Dedifferentiated amniotic fluid mesenchymal stem cell (primary cell): ENCODE measurements at regions not wholly inside any gene's neighbourhood (a gene's known extent, or its start where the extent isn't known, plus 50 kb on each side); places are given as distances from the start of the nearest gene placed in this dataset.

Experiments
- DNase-seq: peaks from one replicate; pipeline ENCODE4 v3.0.0-alpha.2; 2016; ENCODE audit errors: extremely low spot score

GRCh38 chr3:194804796-194805195, 119.1 kb downstream of the FAM43A start:
- DNase-seq = no peak

- no peak for DNase-seq
These were observed 119.9 kb downstream of the FAM43A start for GRCh38 chr3:194805546-194805945.

DNA sequence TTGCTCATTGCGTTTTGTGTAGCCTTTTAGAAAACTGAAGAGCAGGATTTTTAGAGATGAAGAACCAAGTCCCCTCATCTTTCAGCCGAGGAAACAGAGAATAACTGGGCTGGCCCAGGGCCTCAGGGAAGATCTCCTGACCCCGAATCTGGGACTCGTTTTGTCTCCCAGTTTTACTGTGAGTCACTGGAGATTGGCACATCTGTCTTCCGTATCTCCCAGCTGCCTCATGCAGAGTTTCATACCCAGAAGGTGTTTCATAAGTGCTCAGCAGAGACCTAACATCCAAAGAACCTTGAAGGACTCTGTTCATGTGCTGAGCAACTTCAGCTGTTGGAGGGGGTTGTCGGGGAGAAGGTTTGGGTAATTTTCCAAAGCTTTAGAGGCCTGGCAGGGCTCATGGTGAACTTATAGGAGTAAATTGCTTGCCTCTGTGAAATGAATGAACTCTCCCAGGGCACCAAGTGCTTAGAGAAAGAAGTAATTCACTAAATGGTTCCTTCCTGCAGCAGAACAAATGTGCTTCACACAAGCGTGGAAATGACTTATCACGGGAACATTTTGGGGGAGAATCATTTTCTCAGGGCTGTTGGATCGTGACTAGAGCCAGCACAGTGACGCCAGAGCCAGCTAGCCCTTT, 121.4 kb downstream of the FAM43A start:
- no peak for DNase-seq

- no peak for DNase-seq
These were observed 123.0 kb downstream of the FAM43A start for GRCh38 chr3:194808640-194809097.

GRCh38 chr3:194809382-194809781, 123.7 kb downstream of the FAM43A start:
- DNase-seq = no peak

- DNase-seq = no peak
These were observed 124.4 kb downstream of the FAM43A start for GRCh38 chr3:194810076-194810475.

DNA sequence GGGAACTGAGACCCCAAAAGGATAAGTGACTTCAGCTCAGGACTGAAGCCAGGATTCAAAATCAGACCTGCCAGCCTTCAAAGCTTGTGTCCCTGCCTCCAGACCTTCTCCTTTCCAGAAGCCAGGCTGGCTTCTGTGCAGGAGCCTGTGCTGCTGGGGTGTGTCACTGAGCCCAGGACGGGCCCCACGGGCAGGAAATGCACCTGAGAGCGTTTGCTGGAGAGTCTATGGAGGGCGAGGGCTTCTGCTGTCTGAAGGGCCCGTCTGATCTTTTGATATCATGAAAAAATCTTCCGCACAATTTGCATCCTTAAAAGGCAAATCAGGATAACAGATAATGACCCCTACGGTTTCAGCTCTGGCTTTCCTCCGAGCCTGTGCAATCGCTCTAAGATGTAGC, 125.4 kb downstream of the FAM43A start:
- DNase-seq = no peak

- no peak for DNase-seq
These were observed 126.5 kb downstream of the FAM43A start for GRCh38 chr3:194812176-194812575.

DNA sequence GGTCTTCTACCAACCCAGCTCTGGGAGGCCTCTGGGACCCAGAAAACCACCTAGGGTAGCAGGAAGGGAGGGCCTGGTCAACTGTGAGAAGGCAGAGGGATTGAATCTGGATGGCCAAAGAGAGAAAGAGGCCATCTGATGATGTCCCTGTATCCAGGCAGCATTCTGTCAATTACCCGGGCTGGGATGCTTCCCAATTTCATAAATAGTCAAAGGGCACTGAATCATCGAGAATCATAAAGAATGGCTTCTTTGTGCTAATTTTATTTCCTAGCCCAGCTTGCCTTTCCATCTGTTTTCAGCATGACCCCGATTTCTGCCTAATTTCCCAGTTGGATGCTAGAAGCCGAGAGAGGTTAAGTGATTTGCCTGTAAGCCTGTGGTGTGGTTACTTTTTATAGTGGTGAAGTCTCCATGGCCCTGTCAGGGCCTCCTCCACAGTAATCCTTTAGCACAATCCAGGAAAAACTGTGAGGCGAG, 129.2 kb downstream of the FAM43A start:
- no peak for DNase-seq

GRCh38 chr3:194816748-194817591, 131.3 kb downstream of the FAM43A start:
- no peak for DNase-seq

DNA sequence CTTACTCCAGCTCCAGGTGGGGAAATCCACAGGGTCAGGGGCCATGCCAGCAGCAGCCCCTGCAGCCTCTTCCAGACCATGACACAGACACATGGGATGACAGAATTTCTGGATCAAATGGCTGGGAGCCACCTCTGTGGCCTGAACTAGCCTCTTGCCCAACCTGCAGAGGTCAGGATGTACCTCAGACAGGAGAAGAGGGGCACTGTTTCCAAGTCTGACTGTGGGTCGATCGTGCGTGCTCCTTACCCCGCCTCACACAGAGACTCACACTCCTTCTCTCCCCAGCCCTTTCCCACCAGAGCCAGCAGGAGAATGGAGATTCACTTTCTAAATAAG, 131.9 kb downstream of the FAM43A start:
- DNase-seq = no peak

- DNase-seq = no peak
These were observed 132.3 kb downstream of the FAM43A start for GRCh38 chr3:194817936-194818335.

- no peak for DNase-seq
These were observed 138.4 kb downstream of the FAM43A start for GRCh38 chr3:194824100-194824499.

- DNase-seq = no peak
These were observed 139.0 kb downstream of the FAM43A start for GRCh38 chr3:194824701-194825111.

DNA sequence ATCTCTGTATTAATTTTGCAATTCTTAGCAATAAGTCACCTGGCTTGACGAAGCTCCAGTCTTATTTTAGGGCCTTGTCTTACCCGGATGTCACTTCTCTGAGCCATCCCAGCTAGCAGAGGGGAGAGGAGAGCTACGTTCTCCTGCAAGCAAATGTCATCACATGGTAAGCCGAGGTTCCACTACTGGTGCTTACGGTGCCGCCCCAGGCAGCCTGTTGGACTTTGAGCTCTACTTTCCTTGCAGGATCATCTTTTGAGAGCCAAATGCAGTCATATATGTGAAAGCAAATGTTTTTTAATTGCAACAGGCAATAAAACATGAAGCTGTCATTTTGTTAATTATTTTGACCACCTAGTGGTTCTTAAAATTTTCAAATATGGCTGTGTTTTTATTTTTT, 140.9 kb downstream of the FAM43A start:
- DNase-seq = no peak

DNA sequence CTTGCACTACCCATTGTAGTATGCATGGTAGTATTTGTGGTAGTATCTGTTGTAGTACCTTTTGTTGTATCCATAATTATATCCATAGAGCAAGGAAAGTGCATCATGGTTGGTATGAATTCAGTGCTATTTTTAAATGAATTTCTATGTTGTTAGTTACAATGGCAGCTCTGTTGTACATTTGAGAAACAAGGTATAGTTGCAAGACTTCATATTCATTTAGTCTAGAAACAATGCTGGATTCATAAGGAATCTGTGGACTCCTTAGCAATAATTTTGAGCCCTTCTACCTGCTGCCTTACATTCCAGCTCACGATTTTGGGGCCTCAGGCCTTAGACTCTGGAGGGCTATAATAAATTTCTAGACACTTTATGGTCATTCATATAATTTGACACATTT, 141.8 kb downstream of the FAM43A start:
- DNase-seq = no peak

- no peak for DNase-seq
These were observed 142.4 kb downstream of the FAM43A start for GRCh38 chr3:194828116-194828515.

GRCh38 chr3:194828926-194829325, 143.2 kb downstream of the FAM43A start:
- DNase-seq = no peak

DNA sequence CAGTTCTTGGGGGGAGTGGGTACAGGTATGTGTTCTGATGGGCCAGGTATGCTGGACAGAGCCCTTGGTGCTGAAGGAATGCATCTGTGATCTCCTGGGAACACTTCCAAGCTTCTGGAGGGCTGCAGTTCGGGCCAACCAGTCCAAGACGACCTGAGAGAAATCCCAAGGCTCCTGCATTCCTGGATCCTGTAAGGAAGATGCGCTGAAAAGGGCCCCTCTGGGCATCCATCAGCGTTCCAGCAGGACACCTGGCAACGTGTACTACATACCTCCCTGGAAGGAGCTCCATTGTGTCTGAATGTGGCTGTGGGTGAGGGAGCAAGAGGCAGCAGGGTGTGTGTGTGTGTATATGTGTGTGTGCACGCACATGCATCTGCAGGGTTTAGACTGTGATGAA, 144.7 kb downstream of the FAM43A start:
- DNase-seq = no peak

DNA sequence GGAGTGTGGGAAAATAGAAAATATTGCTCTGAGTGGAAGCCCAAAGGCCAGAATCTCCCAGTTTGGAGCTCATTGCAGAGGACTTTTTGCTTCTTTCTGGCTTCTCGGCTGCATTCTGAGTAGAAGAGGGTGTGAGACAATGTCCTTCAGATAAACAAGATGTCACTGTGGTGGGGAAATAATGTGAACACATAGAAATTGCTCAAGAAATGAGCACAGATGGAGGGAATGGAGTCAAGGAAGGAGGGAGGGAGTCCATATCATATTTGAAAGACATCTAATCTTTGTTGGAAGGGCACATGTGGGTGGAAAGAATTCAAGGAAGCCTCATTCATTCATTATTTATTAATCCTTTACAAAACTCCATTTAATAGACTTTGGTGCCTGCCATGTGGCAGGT, 145.3 kb downstream of the FAM43A start:
- no peak for DNase-seq

- no peak for DNase-seq
These were observed 146.8 kb downstream of the FAM43A start for GRCh38 chr3:194832346-194833104.

DNA sequence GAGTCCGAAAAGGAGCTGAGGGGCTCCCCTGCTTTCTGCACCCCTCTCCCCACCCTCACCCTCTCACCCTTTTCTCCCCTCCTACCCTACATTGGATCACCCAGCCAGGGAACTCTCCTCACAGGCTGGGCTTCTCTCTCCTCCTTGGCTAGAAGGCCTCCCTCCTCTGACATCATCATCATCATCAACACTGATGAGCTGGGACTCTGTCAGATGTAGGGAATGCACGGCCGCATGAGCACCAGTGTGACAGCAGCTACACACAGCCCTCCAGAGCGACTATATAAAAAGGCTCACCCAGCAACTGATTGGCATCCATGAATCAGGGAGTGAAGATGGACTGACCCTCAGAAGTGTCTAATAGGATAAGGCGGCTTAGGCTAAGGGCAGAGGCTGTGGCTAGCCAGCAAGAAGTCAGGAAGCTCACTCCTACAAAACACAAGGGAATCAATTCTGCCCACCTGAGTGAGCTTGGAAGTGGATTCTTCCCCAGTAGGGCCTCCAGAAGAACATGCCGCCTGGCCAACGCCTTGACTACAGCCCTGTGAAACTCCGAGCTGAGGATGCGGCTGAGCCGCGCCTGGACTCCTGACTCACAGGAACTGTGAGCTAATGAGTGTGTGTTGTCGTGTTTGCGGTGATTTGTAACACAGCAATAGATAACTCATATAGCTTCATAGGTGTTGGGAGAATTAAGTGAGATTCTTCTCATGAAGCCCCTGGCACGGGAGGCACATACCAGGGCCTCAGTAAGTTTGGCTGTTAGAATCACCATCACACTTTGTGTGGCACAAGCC, 147.6 kb downstream of the FAM43A start:
- no peak for DNase-seq
